DOHH2 (cell line): ENCODE measurements at regions not wholly inside any gene's neighbourhood (a gene's known extent, or its start where the extent isn't known, plus 50 kb on each side); places are given as distances from the start of the nearest gene placed in this dataset.

Experiments used
- EZH2phosphoT487 ChIP-seq: fragments of 200-600 bp; sonication (generic); IDR thresholded peaks from 2 replicates; pipeline ENCODE4 v1.6.1; 2017; ENCODE audit warnings: borderline replicate concordance, mild to moderate bottlenecking, antibody characterized with exemption, low read length, moderate library complexity, mixed read lengths
- TF ChIP-seq, protein P1 (sequence below): fragments of 200-600 bp; sonication (generic); IDR thresholded peaks from one replicate; pipeline ENCODE4 v1.5.1; 2014; ENCODE audit warnings: antibody characterized with exemption, mild to moderate bottlenecking, low read depth, low read length; ENCODE audit not compliant: poor library complexity, severe bottlenecking

DNA sequence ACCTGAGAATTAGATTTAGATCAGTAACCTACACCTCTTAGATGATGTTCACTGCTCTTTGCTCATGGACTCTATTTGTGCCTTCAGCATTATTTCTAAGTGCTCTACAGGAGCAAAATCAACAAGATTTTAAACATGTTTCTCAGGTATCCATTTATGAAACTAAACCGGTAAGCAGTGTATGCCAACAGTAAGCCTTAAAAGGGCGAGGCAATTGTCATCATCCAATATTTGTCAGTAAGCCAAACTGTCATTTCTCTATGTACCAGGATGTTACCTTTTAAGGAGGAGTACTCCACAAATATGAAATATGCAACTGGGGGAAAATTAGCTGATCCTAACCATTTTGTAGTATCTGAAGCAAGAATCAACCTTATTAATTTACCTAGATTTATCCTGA lies 69.6 kb upstream of the ZNF184 start:
- TF ChIP-seq, protein P1, sequence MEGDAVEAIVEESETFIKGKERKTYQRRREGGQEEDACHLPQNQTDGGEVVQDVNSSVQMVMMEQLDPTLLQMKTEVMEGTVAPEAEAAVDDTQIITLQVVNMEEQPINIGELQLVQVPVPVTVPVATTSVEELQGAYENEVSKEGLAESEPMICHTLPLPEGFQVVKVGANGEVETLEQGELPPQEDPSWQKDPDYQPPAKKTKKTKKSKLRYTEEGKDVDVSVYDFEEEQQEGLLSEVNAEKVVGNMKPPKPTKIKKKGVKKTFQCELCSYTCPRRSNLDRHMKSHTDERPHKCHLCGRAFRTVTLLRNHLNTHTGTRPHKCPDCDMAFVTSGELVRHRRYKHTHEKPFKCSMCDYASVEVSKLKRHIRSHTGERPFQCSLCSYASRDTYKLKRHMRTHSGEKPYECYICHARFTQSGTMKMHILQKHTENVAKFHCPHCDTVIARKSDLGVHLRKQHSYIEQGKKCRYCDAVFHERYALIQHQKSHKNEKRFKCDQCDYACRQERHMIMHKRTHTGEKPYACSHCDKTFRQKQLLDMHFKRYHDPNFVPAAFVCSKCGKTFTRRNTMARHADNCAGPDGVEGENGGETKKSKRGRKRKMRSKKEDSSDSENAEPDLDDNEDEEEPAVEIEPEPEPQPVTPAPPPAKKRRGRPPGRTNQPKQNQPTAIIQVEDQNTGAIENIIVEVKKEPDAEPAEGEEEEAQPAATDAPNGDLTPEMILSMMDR: no peak
- TF ChIP-seq EZH2phosphoT487: no peak
